ENCODE measurements at regions not wholly inside any gene's neighbourhood (a gene's known extent, or its start where the extent isn't known, plus 50 kb on each side); places are given as distances from the start of the nearest gene placed in this dataset.

DNA sequence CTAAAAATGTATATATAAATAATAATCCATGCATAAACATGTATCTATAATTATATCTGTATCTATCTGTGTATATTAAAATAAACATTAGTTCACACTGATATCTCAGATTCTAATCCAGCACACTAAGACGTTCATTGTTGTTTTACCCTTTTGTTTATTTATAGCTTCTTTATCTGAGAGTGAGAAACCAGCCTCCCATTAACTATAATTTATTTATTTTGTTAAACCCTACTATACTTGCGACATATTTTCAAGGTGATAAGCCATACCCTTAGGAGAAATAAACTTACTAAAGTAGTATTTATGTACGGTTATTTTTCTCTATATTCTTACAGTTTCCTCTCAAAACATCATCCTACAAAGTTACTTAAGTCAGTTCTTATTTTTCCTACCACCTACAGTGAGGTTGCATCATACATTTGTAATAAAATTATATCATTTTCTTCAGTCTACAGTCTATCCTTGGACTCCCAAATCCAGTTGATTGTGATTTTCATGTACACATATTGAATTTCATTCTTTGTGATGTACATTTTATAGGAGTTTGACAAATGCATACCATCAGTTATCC is 726.4 kb upstream of the FAM174A start:
- no peak overlapping the region for H3K56ac ChIP-seq (ENCODE audit: insufficient read length, low read depth, low read length)
- H2BK20ac ChIP-seq (ENCODE audit: low read depth, low read length, poor library complexity, severe bottlenecking), result no peak overlapping the region
- H4K91ac ChIP-seq (ENCODE audit: insufficient read length, low read depth, low read length), result no peak overlapping the region
- H3T11ph ChIP-seq (ENCODE audit: low read length), result no peak overlapping the region
- H4K5ac ChIP-seq (ENCODE audit: insufficient read length, low read depth, low read length), result no peak overlapping the region
- no peaks in the 10 kb centered on the region for H3K4me1 Mint-ChIP-seq
- H2BK15ac ChIP-seq (ENCODE audit: low read depth, low read length), result no peak overlapping the region
- no peaks in the 10 kb centered on the region for H3K27me3 Mint-ChIP-seq (ENCODE audit: low read depth)
- H3K9me3 Mint-ChIP-seq, result no peaks in the 10 kb centered on the region
- H2BK5ac ChIP-seq (ENCODE audit: insufficient read length, low read length), result no peak overlapping the region
- TF ChIP-seq CTCF (conservative IDR thresholded peaks at IDR 0.05), result no peak
- no peaks in the 10 kb centered on the region for H3K9me3 ChIP-seq (ENCODE audit: control insufficient read depth, low read depth, low read length)
- H2AK5ac ChIP-seq (ENCODE audit: insufficient read length, low read length), result no peak overlapping the region
- H3K4me3 Mint-ChIP-seq, result no peak overlapping the region
- H3K4me2 ChIP-seq (ENCODE audit: insufficient read depth, insufficient read length, low read length), result no peak overlapping the region
- DNase-seq, result no peak
- no peak overlapping the region for H3K18ac ChIP-seq (ENCODE audit: insufficient read length, low read depth, low read length)
- no peak overlapping the region for H3K9ac ChIP-seq (ENCODE audit: extremely low read depth, insufficient read length, low read length)
- no peak overlapping the region for H3K23ac ChIP-seq (ENCODE audit: insufficient read length, low read depth, low read length)
- no peaks in the 10 kb centered on the region for H3K4me1 ChIP-seq (ENCODE audit: insufficient read depth, low read length)
- H3K27ac ChIP-seq (ENCODE audit: insufficient read length, low read depth, low read length), result no peak overlapping the region
- no peaks in the 10 kb centered on the region for H3K23me2 ChIP-seq (ENCODE audit: insufficient read length, low read depth, low read length, poor library complexity, severe bottlenecking)
- no peaks in the 10 kb centered on the region for H3K79me2 ChIP-seq (ENCODE audit: insufficient read depth, low read length)
- H3K79me1 ChIP-seq (ENCODE audit: insufficient read depth, low read depth, low read length, poor library complexity, severe bottlenecking), result no peaks in the 10 kb centered on the region
- no peak overlapping the region for H2AFZ ChIP-seq (ENCODE audit: low read length)
- H4K20me1 ChIP-seq (ENCODE audit: control insufficient read depth, insufficient read depth, insufficient read length), result no peaks in the 10 kb centered on the region
- no peak overlapping the region for H3K14ac ChIP-seq (ENCODE audit: insufficient read depth, low read length)
- WGBS (ENCODE audit: extremely low coverage, insufficient read length, low lambda C conversion rate), result no CpG with 5 or more reads among the region's 3 CpGs
- no peak overlapping the region for H4K8ac ChIP-seq (replicated peaks; ENCODE audit: insufficient read length, low read depth, low read length)
- no peak overlapping the region for H3K27ac Mint-ChIP-seq
- H3K27me3 ChIP-seq (ENCODE audit: insufficient read depth, low read length), result no peaks in the 10 kb centered on the region
- no peak overlapping the region for H2BK120ac ChIP-seq (ENCODE audit: low read depth, low read length, poor library complexity, severe bottlenecking)
- H2BK12ac ChIP-seq (ENCODE audit: insufficient read length, low read depth, low read length), result no peak overlapping the region
- no peak overlapping the region for H3K4ac ChIP-seq (ENCODE audit: low read depth, low read length)
- no peaks in the 10 kb centered on the region for H3K36me3 Mint-ChIP-seq (ENCODE audit: insufficient read depth in 1 of 3, low read depth in 3 of 3)
